ENCODE measurements at regions not wholly inside any gene's neighbourhood (a gene's known extent, or its start where the extent isn't known, plus 50 kb on each side); places are given as distances from the start of the nearest gene placed in this dataset.

- no peak overlapping the region for H3K9ac ChIP-seq (ENCODE audit: extremely low read depth, insufficient read length, low read length)
- Mint-ChIP-seq H3K4me1 (peaks cover 17 to 24% of the 10 kb centered on the region in 2 experiments), H3K27ac (no peak overlapping the region), H3K27me3 (ENCODE audit: low read depth) (peaks cover 5% of the 10 kb centered on the region), H3K9me3 (0 out of 5 replicates have a peak, but pooled peaks cover 0 to 2% of the 10 kb centered on the region in 2 experiments), H3K4me3 (no peak overlapping the region), H3K36me3 (ENCODE audit: insufficient read depth in 1 of 3, low read depth in 3 of 3) (no peaks in the 10 kb centered on the region)
- H4K20me1 ChIP-seq (ENCODE audit: control insufficient read depth, insufficient read depth, insufficient read length): no peaks in the 10 kb centered on the region
- no peaks in the 10 kb centered on the region for H3K79me2 ChIP-seq (ENCODE audit: insufficient read depth, low read length)
- no peak for DNase-seq
- no peak overlapping the region for H4K91ac ChIP-seq (ENCODE audit: insufficient read length, low read depth, low read length)
- no peak overlapping the region for H3K23ac ChIP-seq (ENCODE audit: insufficient read length, low read depth, low read length)
- no peaks in the 10 kb centered on the region for H3K79me1 ChIP-seq (ENCODE audit: insufficient read depth, low read depth, low read length, poor library complexity, severe bottlenecking)
- no peaks in the 10 kb centered on the region for H3K9me3 ChIP-seq (ENCODE audit: control insufficient read depth, low read depth, low read length)
- no peak overlapping the region for H2BK15ac ChIP-seq (ENCODE audit: low read depth, low read length)
- H2AFZ ChIP-seq (ENCODE audit: low read length): no peak overlapping the region
- H4K5ac ChIP-seq (ENCODE audit: insufficient read length, low read depth, low read length): no peak overlapping the region
- no peak overlapping the region for H3K14ac ChIP-seq (ENCODE audit: insufficient read depth, low read length)
- no peaks in the 10 kb centered on the region; the same call in 1 of the 2 replicates for H3K27me3 ChIP-seq (ENCODE audit: insufficient read depth, low read length)
- H3K56ac ChIP-seq (ENCODE audit: insufficient read length, low read depth, low read length): no peak overlapping the region
- H2BK5ac ChIP-seq (ENCODE audit: insufficient read length, low read length): no peak overlapping the region
- H2BK12ac ChIP-seq (ENCODE audit: insufficient read length, low read depth, low read length): no peak overlapping the region
- WGBS (ENCODE audit: extremely low coverage, insufficient read length, low lambda C conversion rate): no CpG with 5 or more reads among the region's 7 CpGs
- H3K18ac ChIP-seq (ENCODE audit: insufficient read length, low read depth, low read length): no peak overlapping the region
- no peak overlapping the region for H4K8ac ChIP-seq (replicated peaks; ENCODE audit: insufficient read length, low read depth, low read length)
- H2BK20ac ChIP-seq (ENCODE audit: low read depth, low read length, poor library complexity, severe bottlenecking): no peak overlapping the region
- H3K23me2 ChIP-seq (ENCODE audit: insufficient read length, low read depth, low read length, poor library complexity, severe bottlenecking): no peaks in the 10 kb centered on the region
- no peak overlapping the region for H3K4me2 ChIP-seq (ENCODE audit: insufficient read depth, insufficient read length, low read length)
- H3K4me1 ChIP-seq (ENCODE audit: insufficient read depth, low read length): peaks cover 8% of the 10 kb centered on the region; the same call in 1 of the 2 replicates
- no peak for TF ChIP-seq CTCF (conservative IDR thresholded peaks at IDR 0.05)
- H3K27ac ChIP-seq (ENCODE audit: insufficient read length, low read depth, low read length): no peak overlapping the region
- H3T11ph ChIP-seq (ENCODE audit: low read length): no peak overlapping the region
- no peak overlapping the region for H2BK120ac ChIP-seq (ENCODE audit: low read depth, low read length, poor library complexity, severe bottlenecking)
- H3K4ac ChIP-seq (ENCODE audit: low read depth, low read length): no peak overlapping the region
- H2AK5ac ChIP-seq (ENCODE audit: insufficient read length, low read length): no peak overlapping the region
Observed at GRCh38 chr11:122042981-122043380, 73.0 kb downstream of the BLID start.
